GM21528 (cell line): ENCODE measurements at regions not wholly inside any gene's neighbourhood (a gene's known extent, or its start where the extent isn't known, plus 50 kb on each side); places are given as distances from the start of the nearest gene placed in this dataset.

ENCODE experiments used
- ATAC-seq: cut with Tn5 transposase; IDR thresholded peaks from one replicate; pipeline ENCODE4 v1.9.1; 2021; ENCODE audit warnings: mild to moderate bottlenecking, moderate library complexity; ENCODE audit not compliant: unreplicated experiment, low FRiP score

GRCh38 chr21:28272272-28272992 is 720.2 kb downstream of the LTN1 start:
- ATAC-seq: no peak

GRCh38 chr21:28269173-28269572 is 723.5 kb downstream of the LTN1 start:
- no peak for ATAC-seq

- no peak for ATAC-seq
Measured at GRCh38 chr21:28268685-28269084, 724.0 kb downstream of the LTN1 start.

GRCh38 chr21:28267449-28267848 is 725.2 kb downstream of the LTN1 start:
- ATAC-seq: no peak

- ATAC-seq: no peak
Measured at GRCh38 chr21:28266061-28266460, 726.6 kb downstream of the LTN1 start.

GRCh38 chr21:28263974-28264373 is 728.7 kb downstream of the LTN1 start:
- no peak for ATAC-seq

GRCh38 chr21:28261298-28261697 is 731.4 kb downstream of the LTN1 start:
- no peak for ATAC-seq

- no peak for ATAC-seq
Measured at GRCh38 chr21:28257276-28257675, 735.4 kb downstream of the LTN1 start.

- ATAC-seq: no peak
Measured at GRCh38 chr21:28256837-28257236, 735.8 kb downstream of the LTN1 start.

- ATAC-seq: no peak
Measured at GRCh38 chr21:28256420-28256831, 736.3 kb downstream of the LTN1 start.

- no peak for ATAC-seq
Measured at GRCh38 chr21:28253961-28254360, 738.7 kb downstream of the LTN1 start.

- no peak for ATAC-seq
Measured at GRCh38 chr21:28253338-28253737, 739.3 kb downstream of the LTN1 start.

- no peak for ATAC-seq
Measured at GRCh38 chr21:28252928-28253327, 739.7 kb downstream of the LTN1 start.

- ATAC-seq: no peak
Measured at GRCh38 chr21:28250946-28251345, 741.7 kb downstream of the LTN1 start.

- ATAC-seq: no peak
Measured at GRCh38 chr21:28247454-28248020, 745.1 kb downstream of the LTN1 start.

GRCh38 chr21:28240586-28240985 is 752.1 kb downstream of the LTN1 start:
- ATAC-seq: no peak

- no peak for ATAC-seq
Measured at GRCh38 chr21:28239340-28239739, 753.3 kb downstream of the LTN1 start.

GRCh38 chr21:28237661-28238060 is 755.0 kb downstream of the LTN1 start:
- no peak for ATAC-seq

- ATAC-seq: no peak
Measured at GRCh38 chr21:28235169-28235895, 757.3 kb downstream of the LTN1 start.

GRCh38 chr21:28234326-28234725 is 758.4 kb downstream of the LTN1 start:
- no peak for ATAC-seq

GRCh38 chr21:28233536-28234220 is 759.0 kb downstream of the LTN1 start:
- ATAC-seq: no peak
